ENCODE measurements at regions not wholly inside any gene's neighbourhood (a gene's known extent, or its start where the extent isn't known, plus 50 kb on each side); places are given as distances from the start of the nearest gene placed in this dataset.

GRCh38 chr12:108037960-108038359 is 91.1 kb upstream of the WSCD2 start:
- no peak for DNase-seq

GRCh38 chr12:108039794-108040193 is 89.3 kb upstream of the WSCD2 start:
- no peak for DNase-seq

GRCh38 chr12:108040947-108041346 is 88.1 kb upstream of the WSCD2 start:
- DNase-seq = no peak

DNA sequence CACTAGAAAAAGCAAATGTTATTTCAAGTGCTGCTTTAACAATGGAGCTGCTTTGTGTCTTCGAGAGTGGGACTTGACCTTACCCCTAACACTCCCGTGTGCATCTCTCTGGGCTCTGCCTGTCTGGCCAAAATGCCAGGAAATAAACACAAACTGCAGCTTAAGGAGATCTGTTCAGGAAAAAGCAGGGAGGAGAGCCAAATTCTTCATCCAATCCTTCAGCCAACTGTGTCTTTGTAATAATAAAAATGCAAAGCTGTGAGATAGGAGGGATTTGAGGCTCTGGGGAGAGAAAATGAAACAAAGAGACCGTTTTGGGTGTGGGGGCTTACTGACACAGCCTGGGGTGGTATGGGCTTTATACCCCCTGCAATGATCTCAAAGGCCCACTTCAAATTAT is 85.8 kb upstream of the WSCD2 start:
- DNase-seq = no peak

- DNase-seq = no peak
These were observed 85.1 kb upstream of the WSCD2 start for GRCh38 chr12:108043750-108044533.

DNA sequence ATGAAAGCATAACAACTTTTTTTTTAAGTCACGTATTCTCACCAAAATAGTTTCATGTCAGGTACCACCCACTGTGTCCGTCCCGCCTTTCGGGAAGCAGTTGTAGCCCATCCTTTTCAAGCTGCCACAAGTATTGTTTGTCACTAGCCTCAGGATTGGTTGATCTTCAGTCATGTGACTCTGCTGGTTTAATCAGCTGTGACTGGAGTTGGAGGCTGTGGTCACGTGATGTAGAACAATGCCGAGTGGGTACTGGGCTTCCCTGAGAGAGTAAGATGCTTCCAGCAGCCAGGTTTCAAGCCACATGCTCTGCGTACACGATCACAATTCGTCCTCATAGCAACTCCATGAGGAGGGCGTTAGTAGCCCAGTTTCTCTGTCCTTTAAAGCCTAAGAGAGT is 83.0 kb upstream of the WSCD2 start:
- DNase-seq = no peak

DNA sequence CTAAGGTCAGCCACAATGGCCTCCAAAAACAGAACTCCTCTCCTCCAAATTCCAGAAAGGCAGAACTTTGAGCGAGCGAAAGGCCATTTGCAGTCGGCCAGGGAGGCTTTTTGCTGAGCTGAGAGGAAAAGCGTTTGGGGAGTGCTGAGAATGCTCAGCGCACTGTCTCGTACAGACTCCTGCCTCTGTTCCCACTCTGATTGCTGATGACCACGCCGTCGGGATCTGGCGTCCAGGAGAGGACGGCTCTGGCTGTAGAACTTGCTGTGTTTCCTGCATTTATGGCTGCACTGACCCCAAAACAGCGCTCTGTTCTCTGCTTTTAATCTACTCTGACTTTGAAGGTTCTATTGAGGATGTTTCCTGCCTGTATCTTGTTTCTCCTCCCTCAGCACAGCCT is 82.4 kb upstream of the WSCD2 start:
- DNase-seq = no peak

DNA sequence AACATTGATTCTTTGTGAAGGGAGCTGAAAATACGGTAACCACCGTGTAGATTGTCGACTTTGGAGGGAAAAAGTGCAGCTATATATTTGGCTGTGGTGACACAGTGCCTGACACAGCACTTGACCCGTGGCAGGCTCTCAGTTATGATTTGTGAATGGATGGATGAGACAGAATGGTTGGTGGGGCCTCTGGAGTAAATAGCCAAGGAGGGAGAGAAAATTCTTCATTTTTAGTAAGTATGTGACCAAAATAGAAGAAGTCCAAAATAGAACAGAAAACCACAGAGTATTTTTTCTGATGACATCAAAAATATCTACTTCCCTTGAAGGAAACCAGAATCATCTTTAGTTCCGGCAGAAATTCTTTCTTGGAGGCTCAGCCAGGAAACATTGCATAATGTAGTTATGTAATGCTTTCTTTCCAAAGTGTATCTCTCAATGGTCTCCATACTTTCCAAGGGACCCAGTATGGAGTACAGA is 82.0 kb upstream of the WSCD2 start:
- no peak for DNase-seq

DNA sequence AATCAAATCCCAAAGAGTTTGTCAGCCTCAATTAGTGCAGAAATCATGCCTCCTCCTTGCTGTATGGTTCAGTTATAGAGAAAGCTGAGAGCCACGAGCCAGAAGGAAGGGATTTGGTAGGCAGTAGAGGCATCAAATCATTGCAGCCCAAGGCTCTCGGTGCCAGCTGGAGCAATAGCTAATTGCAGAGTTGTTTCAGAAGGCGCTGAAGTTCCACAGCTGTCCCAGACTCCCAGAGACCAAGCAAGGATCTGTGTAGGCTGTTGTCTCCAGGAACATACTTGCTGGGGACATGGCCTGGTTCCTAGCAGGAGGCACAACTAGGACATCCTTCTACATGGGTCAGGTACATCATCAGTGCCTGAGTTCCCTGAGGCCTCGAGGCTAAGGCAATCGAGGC is 80.4 kb upstream of the WSCD2 start:
- no peak for DNase-seq

DNA sequence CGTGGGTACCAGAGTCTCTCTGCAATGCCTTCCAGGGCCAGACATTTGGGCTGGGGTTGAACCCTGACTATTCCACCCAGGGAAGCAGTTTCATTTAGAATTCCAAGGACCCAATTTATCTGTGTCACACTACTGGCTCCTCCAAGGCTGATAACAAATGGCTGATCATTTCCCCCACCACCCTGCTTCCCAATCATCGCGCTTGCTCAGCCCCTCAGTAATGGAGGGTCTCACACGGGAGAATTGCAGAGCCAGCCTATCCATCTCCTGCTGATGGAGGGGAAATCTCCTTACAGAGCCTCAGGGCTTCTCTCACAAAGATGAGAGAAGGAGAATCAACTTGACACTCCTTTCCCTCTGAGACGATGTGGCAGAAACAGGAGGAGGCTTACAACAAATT is 78.4 kb upstream of the WSCD2 start:
- no peak for DNase-seq

- no peak for DNase-seq
These were observed 76.8 kb upstream of the WSCD2 start for GRCh38 chr12:108052260-108052659.

GRCh38 chr12:108053512-108053911 is 75.6 kb upstream of the WSCD2 start:
- no peak for DNase-seq

DNA sequence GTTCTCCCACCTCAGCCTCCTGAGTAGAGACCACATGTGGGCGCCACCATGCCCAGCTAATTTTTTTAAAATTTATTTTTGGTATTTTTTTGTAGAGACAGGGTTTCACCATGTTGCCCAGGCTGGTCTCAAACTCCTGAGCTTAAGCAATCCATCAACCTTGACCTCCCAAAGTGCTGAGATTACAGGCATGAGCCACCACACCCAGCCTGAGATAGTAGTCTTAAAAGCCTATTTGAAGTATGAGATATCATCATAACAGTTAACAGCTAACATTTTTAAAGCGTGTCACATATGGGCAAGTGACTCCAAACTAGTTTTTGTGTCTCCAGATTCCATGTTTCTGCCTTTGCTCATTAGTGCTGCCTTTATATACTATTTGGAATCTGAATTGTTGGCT is 74.6 kb upstream of the WSCD2 start:
- DNase-seq = no peak

GRCh38 chr12:108055141-108055540 is 73.9 kb upstream of the WSCD2 start:
- DNase-seq = no peak

DNA sequence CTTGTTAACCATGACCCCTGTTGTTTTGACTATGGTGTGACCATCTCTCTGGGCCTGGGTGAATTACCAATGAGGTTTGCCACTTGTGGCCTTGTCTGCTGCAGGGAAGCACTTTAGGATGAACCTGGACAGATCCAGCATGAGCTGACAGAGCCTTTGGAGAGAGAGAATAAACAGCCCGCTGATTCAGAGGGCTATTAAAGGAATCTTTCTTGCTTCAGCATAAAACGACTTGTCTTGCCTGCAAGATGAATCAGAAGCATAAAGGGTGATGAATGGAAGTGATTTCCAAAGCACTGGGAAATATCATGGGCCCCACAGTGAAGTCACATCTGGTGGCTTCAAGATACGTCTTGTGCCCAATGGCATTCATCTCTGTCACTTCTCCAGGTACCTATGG is 69.0 kb upstream of the WSCD2 start:
- DNase-seq = no peak

- no peak for DNase-seq
These were observed 68.2 kb upstream of the WSCD2 start for GRCh38 chr12:108060903-108061302.

DNA sequence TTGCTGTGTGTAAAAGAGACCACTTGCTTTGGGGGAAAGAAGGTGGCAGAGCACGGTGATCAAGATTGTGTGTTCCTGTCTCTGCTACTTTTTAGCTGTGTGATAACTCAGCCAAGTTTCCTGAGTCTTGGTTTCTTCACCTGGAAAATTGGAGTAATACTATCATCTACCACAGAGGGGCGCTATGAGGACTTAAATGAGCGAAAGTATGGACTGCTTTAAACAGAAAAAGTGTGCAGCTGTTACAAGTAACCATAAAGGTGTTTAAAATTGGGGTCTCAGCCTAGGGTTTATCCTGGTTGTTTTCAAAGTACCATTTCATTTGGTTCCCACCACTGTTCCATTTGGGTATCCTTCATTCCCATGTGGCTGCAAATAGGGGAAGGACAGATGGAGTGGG is 65.9 kb upstream of the WSCD2 start:
- DNase-seq = no peak

DNA sequence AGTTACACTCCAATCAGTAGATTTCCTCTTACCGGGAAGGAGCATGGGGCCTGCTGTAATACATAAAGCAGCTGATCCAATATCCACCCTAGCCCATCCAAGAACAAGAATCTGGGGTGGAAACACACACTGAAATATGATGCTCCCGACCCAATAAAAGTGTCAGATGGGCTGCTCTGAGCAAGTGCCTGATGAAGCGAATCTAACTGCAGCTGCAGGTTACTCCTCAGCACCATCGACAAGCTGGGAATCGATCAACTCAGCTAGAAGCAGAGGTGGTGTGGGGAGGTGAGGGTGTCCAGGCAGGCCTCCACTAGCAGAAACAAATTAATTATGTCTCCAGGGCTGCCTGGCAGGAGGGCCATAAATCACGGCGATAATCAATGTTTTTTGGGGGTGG is 64.0 kb upstream of the WSCD2 start:
- DNase-seq = peak; percentile 28

- no peak for DNase-seq
These were observed 62.2 kb upstream of the WSCD2 start for GRCh38 chr12:108066583-108067577.

- no peak for DNase-seq
These were observed 59.4 kb upstream of the WSCD2 start for GRCh38 chr12:108069651-108070165.

DNA sequence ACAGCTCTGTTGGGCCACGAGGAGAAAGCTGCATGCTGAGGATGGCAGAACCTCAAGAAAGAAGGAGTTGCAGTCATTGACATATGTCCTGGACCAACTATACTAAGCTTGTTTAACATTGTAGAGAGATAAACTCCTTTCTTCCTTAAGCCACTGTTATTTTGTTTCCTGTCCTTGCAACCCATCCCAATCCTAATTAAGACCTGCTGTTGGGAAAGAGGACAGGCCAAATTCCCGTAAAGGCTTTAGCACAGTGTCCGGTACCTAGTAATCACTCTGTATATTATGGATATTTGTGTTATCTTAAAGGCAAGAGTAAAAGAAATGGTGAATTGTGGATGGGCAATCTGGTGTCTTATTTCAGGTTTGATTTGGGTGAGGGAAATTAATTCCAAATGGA is 53.5 kb upstream of the WSCD2 start:
- DNase-seq = no peak

DNA sequence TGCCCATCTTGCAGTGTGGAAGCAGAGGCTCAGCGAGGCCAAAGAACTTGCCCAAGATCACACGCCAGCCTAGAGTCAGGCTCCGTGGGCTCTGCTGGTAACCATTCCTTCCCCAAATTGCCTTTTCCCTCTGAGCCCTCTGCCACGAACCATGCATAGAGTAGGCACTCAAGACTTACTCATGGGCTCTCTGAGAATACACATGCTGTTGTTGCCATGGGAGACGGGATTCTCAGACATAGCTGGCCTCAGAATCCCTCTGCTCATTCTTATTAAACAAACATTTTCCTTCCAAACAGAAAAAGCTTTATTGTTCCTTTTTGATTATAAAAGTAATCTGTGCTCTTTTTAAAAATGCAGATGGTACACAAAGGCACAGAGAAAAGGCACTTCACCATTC is 52.5 kb upstream of the WSCD2 start:
- DNase-seq = no peak

DNA sequence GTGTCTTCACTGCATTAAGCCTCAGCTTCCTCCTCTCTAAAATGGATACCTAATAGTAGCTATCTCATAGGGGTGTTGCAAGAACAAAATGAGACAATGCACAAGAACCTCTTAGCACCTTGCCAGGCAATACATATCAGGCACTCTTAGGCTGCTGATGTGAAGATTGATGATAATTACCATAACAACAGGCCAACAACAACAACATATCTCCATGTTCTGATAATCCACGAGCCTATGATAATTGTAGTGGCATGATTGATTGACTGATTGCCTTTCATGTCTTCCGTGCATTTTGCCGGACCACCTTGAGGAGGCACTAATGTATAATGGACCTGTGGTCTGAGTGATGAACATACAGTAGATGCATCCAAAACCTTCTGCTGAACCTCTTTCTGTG is 50.7 kb upstream of the WSCD2 start:
- no peak for DNase-seq

Data from left kidney (tissue), 1 donor.